SU-DHL-6 (cell line): ENCODE measurements at regions not wholly inside any gene's neighbourhood (a gene's known extent, or its start where the extent isn't known, plus 50 kb on each side); places are given as distances from the start of the nearest gene placed in this dataset.

Source experiments
- H2AFZ ChIP-seq: fragments of 200-600 bp; sonication (generic); 2 replicates; pipeline ENCODE4 v1.6.1; 2014; ENCODE audit warnings: low read depth, mild to moderate bottlenecking, moderate library complexity, mixed read lengths, antibody characterized with exemption, low read length; ENCODE audit not compliant: severe bottlenecking
- H3F3A ChIP-seq: fragments of 200-600 bp; shearing (Covaris generic); 2 replicates; pipeline ENCODE4 v1.6.0; 2016; ENCODE audit warnings: antibody characterized with exemption, mild to moderate bottlenecking; ENCODE audit not compliant: insufficient read depth
- H3K27ac ChIP-seq: fragments of 200-600 bp; sonication (generic); 2 replicates; pipeline ENCODE4 v1.5.1; 2016; ENCODE audit warnings: low read depth, mild to moderate bottlenecking, low read length, moderate library complexity, mixed read lengths
- H3K27me3 ChIP-seq: fragments of 200-600 bp; sonication (generic), shearing (Covaris generic); 2 replicates; pipeline ENCODE4 v1.6.0; 2014; ENCODE audit warnings: mild to moderate bottlenecking, low read length
- H3K36me3 ChIP-seq: fragments of 200-600 bp; sonication (generic); 2 replicates; pipeline ENCODE4 v1.6.1; 2014; ENCODE audit warnings: mild to moderate bottlenecking, low read length, mixed read lengths
- H3K4me2 ChIP-seq: fragments of 300-600, 200-600 bp; shearing (Covaris generic), sonication (generic); 2 replicates; pipeline ENCODE4 v1.6.0; 2014; ENCODE audit warnings: low read length, low read depth, mild to moderate bottlenecking; ENCODE audit not compliant: poor library complexity, severe bottlenecking
- H3K4me3 ChIP-seq: fragments of 200-600 bp; sonication (generic); 2 replicates; pipeline ENCODE4 v1.5.1; 2014; ENCODE audit warnings: antibody characterized with exemption, low read length, mild to moderate bottlenecking, mixed read lengths; ENCODE audit not compliant: insufficient read depth, poor library complexity, severe bottlenecking
- H3K79me2 ChIP-seq: fragments of 200-600 bp; sonication (generic); 2 replicates; pipeline ENCODE4 v1.6.1; 2014; ENCODE audit warnings: mild to moderate bottlenecking, low read length, moderate library complexity; ENCODE audit not compliant: insufficient read depth
- H3K9ac ChIP-seq: fragments of 200-600 bp; sonication (generic); 2 replicates; pipeline ENCODE4 v1.7.0; 2014; ENCODE audit warnings: mild to moderate bottlenecking, low read length
- H3K9me2 ChIP-seq: fragments of 200-600 bp; sonication (generic); replicated peaks from 2 replicates; pipeline ENCODE4 v1.6.1; 2014; ENCODE audit warnings: low read length; ENCODE audit not compliant: insufficient read depth
- H3K9me3 ChIP-seq: fragments of 200-600 bp; sonication (generic); 2 replicates; pipeline ENCODE4 v1.6.1; 2014; ENCODE audit warnings: low read length, mixed read lengths; ENCODE audit not compliant: insufficient read depth
- H4K20me1 ChIP-seq: fragments of 200-600 bp; sonication (generic); 2 replicates; pipeline ENCODE4 v1.6.1; 2014; ENCODE audit warnings: low read depth, mild to moderate bottlenecking, antibody characterized with exemption, low read length, moderate library complexity, mixed read lengths
- CTCF ChIP-seq: fragments of 200-600 bp; sonication (generic); IDR thresholded peaks from one replicate; pipeline ENCODE4 v1.5.1; 2017; ENCODE audit warnings: antibody characterized with exemption, mild to moderate bottlenecking, low read length, moderate library complexity; ENCODE audit not compliant: insufficient read depth, poor library complexity, severe bottlenecking
- EZH2phosphoT487 ChIP-seq: fragments of 200-600 bp; sonication (generic), shearing (Covaris generic); conservative IDR thresholded peaks from 2 replicates; pipeline ENCODE4 v1.6.1; 2018; ENCODE audit warnings: mild to moderate bottlenecking, antibody characterized with exemption, low read length, moderate library complexity, mixed read lengths

GRCh38 chr13:87274209-87274819 is 396.9 kb upstream of the SLITRK5 start:
- no peaks in the 10 kb centered on the region for H3K9me2 ChIP-seq
- TF ChIP-seq CTCF: peak; percentile 62
- TF ChIP-seq EZH2phosphoT487: no peak

GRCh38 chr13:87280139-87280538 is 391.0 kb upstream of the SLITRK5 start:
- no peaks in the 10 kb centered on the region for H4K20me1 ChIP-seq
- H3K9me2 ChIP-seq: no peaks in the 10 kb centered on the region
- no peak overlapping the region for H3K4me2 ChIP-seq
- no peak overlapping the region for H3K27ac ChIP-seq
- H3K4me3 ChIP-seq: no peak overlapping the region
- no peaks in the 10 kb centered on the region for H3F3A ChIP-seq
- no peak overlapping the region for H3K9ac ChIP-seq
- H3K36me3 ChIP-seq: no peaks in the 10 kb centered on the region
- no peak overlapping the region for H2AFZ ChIP-seq
- no peaks in the 10 kb centered on the region for H3K27me3 ChIP-seq
- TF ChIP-seq EZH2phosphoT487: no peak
- no peak for TF ChIP-seq CTCF
- no peaks in the 10 kb centered on the region for H3K79me2 ChIP-seq
- H3K9me3 ChIP-seq: no peaks in the 10 kb centered on the region

More at GRCh38 chr13:87274209-87274819, 396.9 kb upstream of the SLITRK5 start:
- H3K27ac ChIP-seq: no peak overlapping the region
- H3F3A ChIP-seq: no peaks in the 10 kb centered on the region
- H3K9ac ChIP-seq: no peak overlapping the region
- no peaks in the 10 kb centered on the region for H3K36me3 ChIP-seq
- no peaks in the 10 kb centered on the region for H3K9me3 ChIP-seq
- no peaks in the 10 kb centered on the region for H3K27me3 ChIP-seq
- no peaks in the 10 kb centered on the region for H3K79me2 ChIP-seq
- no peak overlapping the region for H2AFZ ChIP-seq
- no peak overlapping the region for H3K4me2 ChIP-seq
- no peak overlapping the region for H3K4me3 ChIP-seq
- H4K20me1 ChIP-seq: no peaks in the 10 kb centered on the region

GRCh38 chr13:87287721-87288120 is 383.4 kb upstream of the SLITRK5 start:
- TF ChIP-seq CTCF (no peak), EZH2phosphoT487 (no peak)
- Histone ChIP-seq H3K27me3 (no peaks in the 10 kb centered on the region), H3K4me2 (no peak overlapping the region), H3K27ac (no peak overlapping the region), H3K9me3 (no peaks in the 10 kb centered on the region), H3K79me2 (no peaks in the 10 kb centered on the region), H3K9ac (no peak overlapping the region), H3F3A (no peaks in the 10 kb centered on the region), H4K20me1 (no peaks in the 10 kb centered on the region), H3K36me3 (no peaks in the 10 kb centered on the region), H3K4me3 (no peak overlapping the region), H2AFZ (no peak overlapping the region), H3K9me2 (no peaks in the 10 kb centered on the region)
